NCI-H345 treated with DMSO at 0.1 percent for 48 hours (cell line): ENCODE measurements at regions not wholly inside any gene's neighbourhood (a gene's known extent, or its start where the extent isn't known, plus 50 kb on each side); places are given as distances from the start of the nearest gene placed in this dataset.
"Not testable (repeated sequence)": the region's sequence is repeated elsewhere in the genome, so short reads cannot be mapped to it uniquely, and the experiment has no call there.

ENCODE experiments used
- DNase-seq: peaks from one replicate; lab custom pipeline; 2025; ENCODE audit not compliant: unreplicated experiment; lab: John Stamatoyannopoulos, UW

- DNase-seq = no peak
Measured at GRCh38 chr20:29319725-29320124, 1937.7 kb upstream of the DEFB115 start.

- not testable (repeated sequence) for DNase-seq
Measured at GRCh38 chr20:29320216-29320949, 1937.1 kb upstream of the DEFB115 start.

- not testable (repeated sequence) for DNase-seq
Measured at GRCh38 chr20:29323631-29324515, 1933.6 kb upstream of the DEFB115 start.

DNA sequence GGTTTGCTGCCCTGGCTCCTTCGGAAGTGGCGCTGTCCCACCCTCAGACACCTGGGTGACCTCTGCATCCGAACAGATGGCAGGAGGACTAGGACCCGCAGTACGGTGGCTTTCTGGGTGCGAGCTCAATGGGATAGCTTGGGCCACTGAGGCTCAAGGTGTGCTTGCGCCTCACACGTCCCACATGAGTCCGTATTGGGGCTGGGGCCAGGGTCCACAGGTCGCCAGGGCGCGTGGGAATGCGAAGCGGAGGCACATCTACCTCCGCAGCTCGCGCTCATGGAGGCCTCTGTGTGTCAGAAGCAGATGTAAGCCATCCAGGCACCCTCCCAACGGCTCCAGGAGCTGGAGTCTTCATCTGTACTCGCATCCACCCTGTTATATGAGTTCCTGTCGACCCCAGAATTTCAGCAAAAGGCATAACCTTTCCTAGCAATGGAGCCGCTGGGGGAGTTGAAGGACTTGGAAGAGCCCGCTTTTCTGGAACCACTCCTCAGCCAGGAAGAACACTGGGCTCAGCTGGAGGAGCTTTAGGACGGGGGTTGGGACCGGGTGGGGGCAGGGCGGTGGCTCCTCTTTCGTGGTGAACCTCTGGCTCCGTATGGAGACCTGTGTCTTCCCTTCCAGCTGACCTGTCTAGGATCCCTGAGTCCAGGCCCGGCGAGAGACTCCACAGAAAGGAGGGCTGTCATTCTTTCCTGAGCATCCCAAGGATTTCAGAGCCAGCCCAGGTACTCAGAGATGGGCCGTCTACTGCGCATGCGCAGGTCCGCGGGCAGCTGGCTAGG lies 1932.8 kb upstream of the DEFB115 start:
- not testable (repeated sequence) for DNase-seq

GRCh38 chr20:29325304-29325640 lies 1932.2 kb upstream of the DEFB115 start:
- no peak for DNase-seq

DNA sequence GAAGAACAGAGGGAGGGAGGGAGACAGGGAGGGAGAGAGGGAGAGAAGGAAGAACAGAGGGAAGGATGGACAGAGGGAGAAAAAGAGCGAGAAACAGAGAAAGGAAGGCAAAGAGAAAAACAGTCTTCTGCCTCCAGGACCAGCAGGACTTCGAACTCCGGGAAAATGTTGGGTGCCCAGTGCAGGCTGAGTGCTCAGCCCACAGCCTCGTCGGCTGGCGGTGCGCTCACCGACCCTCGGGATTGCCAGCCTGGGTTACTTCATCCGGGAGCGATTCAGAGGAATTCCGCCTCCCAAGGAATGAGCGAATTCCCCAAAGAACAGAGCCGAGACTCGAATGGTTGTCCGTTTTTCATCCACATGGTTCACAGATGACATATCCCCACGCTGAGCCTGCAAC lies 1931.7 kb upstream of the DEFB115 start:
- not testable (repeated sequence) for DNase-seq

GRCh38 chr20:29326376-29327070 lies 1930.9 kb upstream of the DEFB115 start:
- DNase-seq = no peak

GRCh38 chr20:29327600-29328420 lies 1929.7 kb upstream of the DEFB115 start:
- not testable (repeated sequence) for DNase-seq

- not testable (repeated sequence) for DNase-seq
Measured at GRCh38 chr20:29330429-29331115, 1926.9 kb upstream of the DEFB115 start.

DNA sequence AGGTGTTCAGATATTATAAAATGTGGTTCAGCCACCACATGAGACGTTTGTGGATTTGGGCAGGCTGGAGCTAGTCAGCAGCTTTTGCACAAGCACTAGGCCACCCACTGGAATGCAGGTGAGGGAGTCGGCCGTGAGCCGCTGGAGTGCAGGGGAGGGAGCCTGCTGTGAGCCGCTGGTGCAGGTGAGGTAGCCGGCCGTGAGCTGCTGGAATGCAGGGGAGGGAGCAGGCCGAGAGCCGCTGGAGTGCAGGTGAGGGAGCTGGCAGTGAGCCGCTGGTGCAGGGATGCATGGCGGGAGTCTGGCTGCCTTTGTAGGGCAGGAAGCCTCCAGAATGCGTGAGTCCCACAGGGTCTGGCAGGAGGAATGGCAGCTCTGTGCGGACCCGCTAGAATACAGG lies 1907.6 kb upstream of the DEFB115 start:
- DNase-seq = no peak

GRCh38 chr20:29375937-29376336 lies 1881.5 kb upstream of the DEFB115 start:
- DNase-seq = not testable (repeated sequence)

DNA sequence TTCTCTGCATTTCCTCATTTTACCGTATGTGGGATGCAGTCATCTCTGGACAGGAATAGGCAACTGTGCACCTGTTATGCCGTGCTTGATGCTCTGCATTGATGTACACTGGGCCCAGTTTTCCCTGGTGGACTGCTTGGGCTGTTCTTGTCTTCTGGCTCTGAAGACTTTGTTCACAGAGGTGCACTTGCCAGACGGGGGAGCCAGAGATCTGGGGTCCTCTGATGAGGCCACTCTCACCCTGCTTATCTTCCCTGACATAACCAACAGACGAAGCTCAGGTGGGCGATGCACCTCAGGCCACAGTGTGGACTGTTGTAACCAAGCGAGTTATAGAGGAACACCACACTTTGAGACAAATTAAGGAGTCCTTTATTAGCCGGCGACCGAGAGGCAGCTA lies 1864.6 kb upstream of the DEFB115 start:
- DNase-seq = not testable (repeated sequence)

- DNase-seq = no peak
Measured at GRCh38 chr20:29408034-29408695, 1849.3 kb upstream of the DEFB115 start.

- DNase-seq = not testable (repeated sequence)
Measured at GRCh38 chr20:29408707-29409106, 1848.8 kb upstream of the DEFB115 start.

GRCh38 chr20:29409160-29409689 lies 1848.2 kb upstream of the DEFB115 start:
- not testable (repeated sequence) for DNase-seq

- no peak for DNase-seq
Measured at GRCh38 chr20:29409833-29410805, 1847.3 kb upstream of the DEFB115 start.

DNA sequence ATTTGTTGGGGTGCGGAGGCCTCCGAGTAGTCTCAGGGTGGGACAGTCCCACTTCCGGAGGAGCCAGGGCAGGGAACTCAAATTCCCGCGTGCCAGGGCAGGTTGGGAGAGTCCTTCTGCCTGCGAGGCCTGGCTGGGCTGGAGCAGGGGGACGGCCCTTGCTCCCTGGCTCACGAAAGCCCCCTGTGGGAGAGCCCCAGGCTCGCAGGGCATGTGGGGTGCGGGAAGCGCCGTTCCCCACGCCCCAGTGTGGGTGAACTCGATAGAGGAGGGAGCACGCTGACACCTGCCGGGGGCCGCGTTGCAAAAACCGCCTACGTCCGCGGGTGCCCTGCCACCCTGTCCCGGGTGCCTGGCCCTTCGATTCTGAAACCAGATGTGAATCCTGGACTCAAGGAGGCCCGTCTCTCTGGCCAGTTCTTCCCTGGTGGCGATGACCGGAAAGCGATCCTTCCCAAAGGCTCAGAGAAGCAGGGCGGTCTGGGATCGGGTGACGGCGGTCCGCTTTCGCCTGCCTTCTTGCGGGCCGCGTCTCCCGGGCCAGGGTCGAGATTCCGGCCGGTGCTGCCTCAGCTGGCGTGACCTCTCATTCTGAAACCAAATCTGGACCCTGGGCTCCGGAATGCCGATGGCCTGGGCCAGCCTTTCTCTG lies 1846.5 kb upstream of the DEFB115 start:
- DNase-seq = no peak
